IMR-90 (cell line): ENCODE measurements at regions not wholly inside any gene's neighbourhood (a gene's known extent, or its start where the extent isn't known, plus 50 kb on each side); places are given as distances from the start of the nearest gene placed in this dataset.

Experiments
- ATAC-seq: fragments of 200-7000 bp; cut with Tn5 transposase; 2 replicates; pipeline ENCODE4 v1.9.1; 2020; ENCODE audit warnings: low read depth, mild to moderate bottlenecking, moderate library complexity
- BruUV-seq: library from RNA; stranded (reverse); fragments of 400-500 nt; replicated peaks from 2 replicates; lab custom pipeline; 2021; lab: Mats Ljungman, UMichigan
- CTCF ChIA-PET: fragments of 300-600 bp; formaldehyde crosslinking; extraction: SDS; loops from one replicate; lab custom pipeline; 2021; ENCODE audit warnings: antibody characterized with exemption; lab: Yijun Ruan, JAX
- POLR2A ChIA-PET: fragments of 300-600 bp; sonication (Branson Sonifier 250); formaldehyde crosslinking; loops from one replicate; lab custom pipeline; 2022; ENCODE audit warnings: antibody characterized with exemption; ENCODE audit not compliant: unreplicated experiment; lab: Charles Lee
- DNase-seq: peaks from one replicate; pipeline ENCODE4 v3.0.0; 2013
- H2AFZ ChIP-seq: replicated peaks from 2 replicates; pipeline ENCODE3; 2013; ENCODE audit warnings: low read length, mild to moderate bottlenecking; ENCODE audit not compliant: poor library complexity
- H2AK5ac ChIP-seq: 2 replicates; pipeline ENCODE4 v1.6.1; 2013; ENCODE audit warnings: low read depth, low read length, inconsistent platforms
- H2AK9ac ChIP-seq: replicated peaks from 2 replicates; pipeline ENCODE3; 2013; ENCODE audit warnings: mild to moderate bottlenecking, low read depth, low read length, moderate library complexity; ENCODE audit not compliant: poor library complexity
- H2BK120ac ChIP-seq: 2 replicates; pipeline ENCODE4 v1.6.1; 2013; ENCODE audit warnings: low read depth, low read length, inconsistent platforms
- H2BK15ac ChIP-seq: 3 replicates; pipeline ENCODE4 v1.6.1; 2013; ENCODE audit warnings: low read depth, low read length, inconsistent platforms
- H2BK20ac ChIP-seq: 2 replicates; pipeline ENCODE4 v1.6.1; 2013; ENCODE audit warnings: low read depth, mild to moderate bottlenecking, inconsistent platforms, low read length, moderate library complexity
- H2BK5ac ChIP-seq: 2 replicates; pipeline ENCODE4 v1.6.1; 2013; ENCODE audit warnings: mild to moderate bottlenecking, low read depth, low read length, inconsistent platforms; ENCODE audit not compliant: poor library complexity, severe bottlenecking
- H3K14ac ChIP-seq: replicated peaks from 2 replicates; pipeline ENCODE4 v1.6.1; 2013; ENCODE audit warnings: low read depth, low read length, inconsistent platforms
- H3K18ac ChIP-seq: 2 replicates; pipeline ENCODE4 v1.6.1; 2013; ENCODE audit warnings: low read depth, low read length, control low read depth
- H3K23ac ChIP-seq: 2 replicates; pipeline ENCODE4 v1.6.1; 2013; ENCODE audit warnings: low read depth, low read length, inconsistent platforms
- H3K27ac ChIP-seq: 2 replicates; pipeline ENCODE4 v1.5.1; 2013; ENCODE audit warnings: mild to moderate bottlenecking, control low read depth, low read length; ENCODE audit not compliant: insufficient read depth
- H3K27me3 ChIP-seq: 2 replicates; pipeline ENCODE4 v1.6.1; 2013; ENCODE audit warnings: low read length; ENCODE audit not compliant: control insufficient read depth, insufficient read depth
- H3K36me3 ChIP-seq: 2 replicates; pipeline ENCODE4 v1.6.1; 2013; ENCODE audit warnings: low read length, mixed read lengths; ENCODE audit not compliant: control insufficient read depth, insufficient read depth
- H3K4ac ChIP-seq: 2 replicates; pipeline ENCODE4 v1.6.1; 2013; ENCODE audit warnings: low read depth, low read length, inconsistent platforms
- H3K4me1 ChIP-seq: 2 replicates; pipeline ENCODE4 v1.6.1; 2013; ENCODE audit warnings: low read length, mixed read lengths; ENCODE audit not compliant: control insufficient read depth, insufficient read depth
- H3K4me2 ChIP-seq: 2 replicates; pipeline ENCODE4 v1.6.1; 2013; ENCODE audit warnings: low read depth, mild to moderate bottlenecking, control low read depth, low read length, moderate library complexity
- H3K4me3 ChIP-seq: 2 replicates; pipeline ENCODE4 v1.5.1; 2013; ENCODE audit warnings: low read depth, mild to moderate bottlenecking, control low read depth, low read length, moderate library complexity; ENCODE audit not compliant: insufficient read depth
- H3K56ac ChIP-seq: 2 replicates; pipeline ENCODE4 v1.6.1; 2013; ENCODE audit warnings: low read length, inconsistent platforms; ENCODE audit not compliant: insufficient read depth; ENCODE audit errors: extremely low read depth
- H3K79me1 ChIP-seq, 2 experiments: 2 replicates each; pipeline ENCODE4 v1.6.1; 2013; ENCODE audit warnings: low read length in 2 of 2, inconsistent platforms in 1 of 2, low read depth in 1 of 2
- H3K9ac ChIP-seq: 2 replicates; pipeline ENCODE4 v1.6.1; 2013; ENCODE audit warnings: low read depth, low read length, control low read depth
- H3K9me1 ChIP-seq: 2 replicates; pipeline ENCODE4 v1.6.1; 2013; ENCODE audit warnings: low read length, inconsistent platforms; ENCODE audit not compliant: insufficient read depth
- H3K9me3 ChIP-seq: 2 replicates; pipeline ENCODE4 v1.6.1; 2013; ENCODE audit warnings: low read length; ENCODE audit not compliant: control insufficient read depth, insufficient read depth
- H4K20me1 ChIP-seq: 2 replicates; pipeline ENCODE4 v1.6.1; 2013; ENCODE audit warnings: low read length, inconsistent platforms; ENCODE audit not compliant: insufficient read depth
- H4K5ac ChIP-seq: 2 replicates; pipeline ENCODE4 v1.6.1; 2013; ENCODE audit warnings: mild to moderate bottlenecking, low read depth, low read length, control low read depth
- H4K8ac ChIP-seq, 2 experiments: 2 replicates each; pipeline ENCODE4 v1.6.1; 2013; ENCODE audit warnings: low read depth in 2 of 2, low read length in 2 of 2, control low read depth in 1 of 2, inconsistent platforms in 1 of 2
- H4K91ac ChIP-seq: 2 replicates; pipeline ENCODE4 v1.6.1; 2013; ENCODE audit warnings: low read depth, low read length, inconsistent platforms; ENCODE audit not compliant: insufficient read depth
- BHLHE40 ChIP-seq: fragments of 150-350 bp; IDR thresholded peaks from 2 replicates; pipeline ENCODE4 v1.6.1; 2016; ENCODE audit warnings: mild to moderate bottlenecking, low read depth, low read length
- CEBPB ChIP-seq: IDR thresholded peaks from 2 replicates; pipeline ENCODE4 v1.6.1; 2012; ENCODE audit warnings: low read depth, low read length, improper control_type of control experiment
- CTCF ChIP-seq: conservative IDR thresholded peaks from 2 replicates; pipeline ENCODE4 v1.5.1; 2012; ENCODE audit warnings: mild to moderate bottlenecking, low read depth, low read length, improper control_type of control experiment
- ELK1 ChIP-seq: fragments of 150-350 bp; IDR thresholded peaks from 2 replicates; pipeline ENCODE4 v1.6.1; 2016; ENCODE audit warnings: low read depth, mild to moderate bottlenecking, low read length, moderate library complexity, borderline replicate concordance
- FOS ChIP-seq: fragments of 150-350 bp; IDR thresholded peaks from 2 replicates; pipeline ENCODE4 v1.6.1; 2016; ENCODE audit warnings: low read depth, low read length
- MAFK ChIP-seq: IDR thresholded peaks from 2 replicates; pipeline ENCODE4 v1.6.1; 2012; ENCODE audit warnings: low read depth, low read length, improper control_type of control experiment
- MAZ ChIP-seq: IDR thresholded peaks from 2 replicates; pipeline ENCODE4 v1.6.1; 2012; ENCODE audit warnings: low read depth, mild to moderate bottlenecking, low read length, improper control_type of control experiment, moderate library complexity, borderline replicate concordance
- MXI1 ChIP-seq: IDR thresholded peaks from 2 replicates; pipeline ENCODE4 v1.6.1; 2012; ENCODE audit warnings: low read depth, mild to moderate bottlenecking, low read length, moderate library complexity, borderline replicate concordance
- NFE2L2 ChIP-seq: fragments of 150-350 bp; IDR thresholded peaks from 2 replicates; pipeline ENCODE4 v1.6.1; 2016; ENCODE audit warnings: low read depth, mild to moderate bottlenecking, low read length
- POLR2A ChIP-seq: IDR thresholded peaks from 2 replicates; pipeline ENCODE4 v1.6.1; 2012; ENCODE audit warnings: mild to moderate bottlenecking, low read depth, low read length
- RAD21 ChIP-seq: IDR thresholded peaks from 2 replicates; pipeline ENCODE4 v1.6.1; 2012; ENCODE audit warnings: low read length, improper control_type of control experiment
- RCOR1 ChIP-seq: IDR thresholded peaks from 2 replicates; pipeline ENCODE4 v1.6.1; 2012; ENCODE audit warnings: mild to moderate bottlenecking, low read length, improper control_type of control experiment; ENCODE audit not compliant: insufficient replicate concordance
- RFX5 ChIP-seq: IDR thresholded peaks from 2 replicates; pipeline ENCODE4 v1.8.0; 2012; ENCODE audit warnings: low read depth, mild to moderate bottlenecking, low read length, moderate library complexity
- SMC3 ChIP-seq: fragments of 150-350 bp; IDR thresholded peaks from 2 replicates; pipeline ENCODE4 v1.6.1; 2016; ENCODE audit warnings: low read depth, mild to moderate bottlenecking, antibody characterized with exemption, low read length, moderate library complexity
- USF2 ChIP-seq: fragments of 150-350 bp; IDR thresholded peaks from 2 replicates; pipeline ENCODE4 v1.6.1; 2017; ENCODE audit warnings: mild to moderate bottlenecking, antibody characterized with exemption, low read length, low read depth
- WGBS, 2 experiments: methylation state at CpG; one replicate each; pipeline versions ENCODE4 v1.1.5 to v1.1.7; 2013; ENCODE audit warnings: missing lambda C conversion rate in 2 of 2; ENCODE audit not compliant: insufficient read length in 1 of 2; ENCODE audit errors: extremely low coverage in 2 of 2; 5-methylcytosine and 5-hydroxymethylcytosine counted together
- dilution Hi-C: fragments of 300-500 bp; cut with HindIII; formaldehyde crosslinking; loops from one replicate; pipeline ENCODE4 v1.14.3; 2018; ENCODE audit warnings: low sequenced_read_pairs; ENCODE audit not compliant: unreplicated experiment
- in situ Hi-C: fragments of 300-500 bp; cut with MboI; formaldehyde crosslinking; loops from 3 replicates; pipeline ENCODE4 v1.14.3; 2019; ENCODE audit warnings: low sequenced_read_pairs, inconsistent platforms, mixed read lengths
- intact Hi-C: fragments of 100-400 bp; cut with micrococcal nuclease; formaldehyde crosslinking; loops from 2 replicates; pipeline ENCODE4 v1.10.0; 2022

GRCh38 chr15:31440754-31441311 lies 114.2 kb downstream of the KLF13 start:
- peaks cover 22% of the 10 kb centered on the region for H3K4me1 ChIP-seq
- H2AFZ ChIP-seq, result peak overlapping the region; percentile 83
- DNase-seq, result peak; percentile 27
- 20% methylated on average over 21 of the region's 56 CpGs; no CpG with 5 or more reads in 1 of the 2 experiments for WGBS, 2 experiments
- H4K8ac ChIP-seq, result peak overlapping the region; percentile 56 to 80; a peak in 2 of 4 replicates
- peak overlapping the region; percentile 69 for H4K91ac ChIP-seq
- dilution Hi-C loops (no loop called here), intact Hi-C loops (loop anchor here (5.0 kb wide), 1 partner anchor 224 kb away; no protein-coding TSS in a partner anchor), in situ Hi-C loops (no loop called here)
- no peak overlapping the region; the same call in 1 of the 2 replicates for H3K23ac ChIP-seq
- H2BK120ac ChIP-seq, result peak overlapping the region; percentile 87
- no peaks in the 10 kb centered on the region for H3K9me3 ChIP-seq
- H2BK5ac ChIP-seq, result peak overlapping the region; percentile 86
- H3K4me2 ChIP-seq, result peak overlapping the region; percentile 74
- H3K9ac ChIP-seq, result peak overlapping the region; percentile 61; the same call in 1 of the 2 replicates
- H3K56ac ChIP-seq, result 0 out of 2 replicates have a peak overlapping the region, but pooled peaks have one; percentile 38
- peak overlapping the region; percentile 71 for H3K4ac ChIP-seq
- H3K4me3 ChIP-seq, result peak overlapping the region; percentile 42
- H2BK15ac ChIP-seq, result peak overlapping the region; percentile 19; the same call in 2 of the 3 replicates
- peak; percentile 56 for ATAC-seq
- peak overlapping the region; percentile 90; the same call in 1 of the 2 replicates for H2AK5ac ChIP-seq
- H3K18ac ChIP-seq, result peak overlapping the region; percentile 77
- peak overlapping the region; percentile 87 for H4K5ac ChIP-seq
- BruUV-seq, result no TSS peak
- H4K20me1 ChIP-seq, result no peaks in the 10 kb centered on the region
- peak overlapping the region; percentile 66 for H3K27ac ChIP-seq
- H2AK9ac ChIP-seq, result peak overlapping the region; percentile 35
- no peaks in the 10 kb centered on the region for H3K27me3 ChIP-seq
- peaks cover 4% of the 10 kb centered on the region for H3K9me1 ChIP-seq
- POLR2A ChIA-PET, result interaction anchor here (0.6 kb wide), 1 partner anchor 48 kb away, joined by 26 read pairs; no protein-coding TSS in a partner anchor
- CTCF ChIA-PET, result interaction anchor here (1.2 kb wide), 1 partner anchor 48 kb away, joined by 4 read pairs; no protein-coding TSS in a partner anchor
- no peaks in the 10 kb centered on the region for H3K79me1 ChIP-seq
- H2BK20ac ChIP-seq, result peak overlapping the region; percentile 27; the same call in 1 of the 2 replicates
- H3K14ac ChIP-seq, result peak overlapping the region; percentile 10
- H3K36me3 ChIP-seq, result no peaks in the 10 kb centered on the region
- TF ChIP-seq ELK1, result no peak
- TF ChIP-seq RFX5, result no peak
- TF ChIP-seq BHLHE40, result no peak
- no peak for TF ChIP-seq CTCF
- TF ChIP-seq NFE2L2, result no peak
- no peak for TF ChIP-seq MAFK
- no peak for TF ChIP-seq RCOR1
- TF ChIP-seq MXI1, result no peak
- no peak for TF ChIP-seq CEBPB
- no peak; the same call in 1 of the 2 replicates for TF ChIP-seq MAZ
- no peak for TF ChIP-seq RAD21
- TF ChIP-seq SMC3, result no peak
- no peak for TF ChIP-seq FOS
- TF ChIP-seq USF2, result no peak
- no peak for TF ChIP-seq POLR2A
